ENCODE measurements at regions not wholly inside any gene's neighbourhood (a gene's known extent, or its start where the extent isn't known, plus 50 kb on each side); places are given as distances from the start of the nearest gene placed in this dataset.
A peak's percentile ranks its signal among the peaks of the same experiment; 100 is the strongest.

DNA sequence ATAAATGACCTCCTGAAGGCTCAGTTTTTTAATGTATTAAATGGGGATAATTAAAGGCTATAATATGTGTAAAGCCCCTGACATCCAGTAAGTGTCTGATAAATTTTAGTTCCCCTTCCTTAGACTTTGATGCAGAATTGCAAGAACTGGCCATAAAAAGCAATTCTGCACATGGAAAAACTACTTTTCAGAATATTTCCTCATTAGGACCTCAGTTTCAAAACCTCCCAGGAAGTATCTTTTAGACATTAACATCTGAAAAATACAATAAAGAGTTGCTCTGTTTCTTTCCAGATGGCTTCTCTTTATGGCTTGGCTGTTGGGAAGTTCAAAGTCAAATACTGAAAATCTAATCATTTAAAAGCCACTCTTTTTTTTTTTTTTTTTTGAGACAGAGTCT lies 106.3 kb upstream of the ZNF217 start:
- H3K9me3 ChIP-seq (ENCODE audit: control insufficient read depth in 2 of 2, low read length in 2 of 2), result no peaks in the 10 kb centered on the region
- H3K4me3 ChIP-seq (ENCODE audit: low read length in 2 of 2), result no peak overlapping the region
- H3K27me3 ChIP-seq (ENCODE audit: control insufficient read depth in 2 of 2, insufficient read depth in 2 of 2, low read length in 2 of 2), result no peaks in the 10 kb centered on the region
- H3K27ac ChIP-seq (ENCODE audit: low read depth in 2 of 2, low read length in 2 of 2), result no peak overlapping the region
- H3K36me3 ChIP-seq (ENCODE audit: control insufficient read depth in 2 of 2, insufficient read depth in 2 of 2, low read length in 2 of 2), result no peaks in the 10 kb centered on the region
- no peak overlapping the region for H3K9ac ChIP-seq (ENCODE audit: low read depth in 1 of 2, low read length in 2 of 2)
- H3K4me1 ChIP-seq (ENCODE audit: control insufficient read depth in 2 of 2, insufficient read depth in 2 of 2, low read length in 2 of 2), result peaks cover 0 to 6% of the 10 kb centered on the region in 2 donors

DNA sequence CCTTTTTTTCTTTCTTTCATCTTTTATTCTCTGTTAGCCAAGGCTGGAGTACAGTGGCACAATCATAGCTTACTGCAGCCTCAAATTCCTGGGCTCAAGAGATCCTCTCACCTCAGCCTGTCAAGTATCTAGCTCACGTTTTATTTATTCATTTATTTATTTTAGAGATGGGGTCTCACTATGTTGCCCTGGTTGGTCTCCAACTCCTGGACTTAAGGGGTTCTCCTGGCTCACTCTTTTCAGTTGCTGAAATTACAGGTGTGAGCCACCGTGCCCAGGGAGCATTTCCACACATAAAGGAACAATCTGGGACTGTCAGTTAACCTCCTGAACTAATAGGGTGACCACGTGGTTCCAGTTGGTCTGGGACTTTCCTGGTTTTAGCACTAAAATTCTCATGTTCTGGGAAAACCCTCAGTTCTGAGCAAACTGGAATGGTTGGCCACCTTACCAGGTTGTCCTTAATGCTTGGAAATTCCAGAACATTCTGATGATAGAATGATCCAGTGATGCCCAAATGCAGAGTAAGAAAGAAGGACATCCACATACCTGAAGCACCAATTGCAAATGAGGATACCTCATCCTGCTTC lies 105.5 kb upstream of the ZNF217 start:
- Histone ChIP-seq H3K27me3 (ENCODE audit: control insufficient read depth in 2 of 2, insufficient read depth in 2 of 2, low read length in 2 of 2) (no peaks in the 10 kb centered on the region), H3K9me3 (ENCODE audit: control insufficient read depth in 2 of 2, low read length in 2 of 2) (no peaks in the 10 kb centered on the region), H3K4me3 (ENCODE audit: low read length in 2 of 2) (no peak overlapping the region), H3K4me1 (ENCODE audit: control insufficient read depth in 2 of 2, insufficient read depth in 2 of 2, low read length in 2 of 2) (peaks cover 0 to 6% of the 10 kb centered on the region in 2 donors), H3K9ac (ENCODE audit: low read depth in 1 of 2, low read length in 2 of 2) (no peak overlapping the region), H3K27ac (ENCODE audit: low read depth in 2 of 2, low read length in 2 of 2) (no peak overlapping the region), H3K36me3 (ENCODE audit: control insufficient read depth in 2 of 2, insufficient read depth in 2 of 2, low read length in 2 of 2) (no peaks in the 10 kb centered on the region)

GRCh38 chr20:53698371-53698978 lies 104.8 kb upstream of the ZNF217 start:
- Histone ChIP-seq H3K4me1 (ENCODE audit: control insufficient read depth in 2 of 2, insufficient read depth in 2 of 2, low read length in 2 of 2) (peaks cover 0 to 6% of the 10 kb centered on the region in 2 donors), H3K9me3 (ENCODE audit: control insufficient read depth in 2 of 2, low read length in 2 of 2) (no peaks in the 10 kb centered on the region), H3K27me3 (ENCODE audit: control insufficient read depth in 2 of 2, insufficient read depth in 2 of 2, low read length in 2 of 2) (no peaks in the 10 kb centered on the region), H3K27ac (ENCODE audit: low read depth in 2 of 2, low read length in 2 of 2) (peak overlapping the region in 1 of 2 donors; percentile 9), H3K4me3 (ENCODE audit: low read length in 2 of 2) (no peak overlapping the region), H3K36me3 (ENCODE audit: control insufficient read depth in 2 of 2, insufficient read depth in 2 of 2, low read length in 2 of 2) (no peaks in the 10 kb centered on the region), H3K9ac (ENCODE audit: low read depth in 1 of 2, low read length in 2 of 2) (no peak overlapping the region)

GRCh38 chr20:53695797-53696527 lies 102.3 kb upstream of the ZNF217 start:
- H3K27ac ChIP-seq (ENCODE audit: low read depth in 2 of 2, low read length in 2 of 2), result no peak overlapping the region
- no peak overlapping the region for H3K4me3 ChIP-seq (ENCODE audit: low read length in 2 of 2)
- H3K27me3 ChIP-seq (ENCODE audit: control insufficient read depth in 2 of 2, insufficient read depth in 2 of 2, low read length in 2 of 2), result no peaks in the 10 kb centered on the region
- no peaks in the 10 kb centered on the region for H3K9me3 ChIP-seq (ENCODE audit: control insufficient read depth in 2 of 2, low read length in 2 of 2)
- H3K36me3 ChIP-seq (ENCODE audit: control insufficient read depth in 2 of 2, insufficient read depth in 2 of 2, low read length in 2 of 2), result no peaks in the 10 kb centered on the region
- no peak overlapping the region for H3K9ac ChIP-seq (ENCODE audit: low read depth in 1 of 2, low read length in 2 of 2)
- peaks cover 4 to 6% of the 10 kb centered on the region in 2 donors for H3K4me1 ChIP-seq (ENCODE audit: control insufficient read depth in 2 of 2, insufficient read depth in 2 of 2, low read length in 2 of 2)

DNA sequence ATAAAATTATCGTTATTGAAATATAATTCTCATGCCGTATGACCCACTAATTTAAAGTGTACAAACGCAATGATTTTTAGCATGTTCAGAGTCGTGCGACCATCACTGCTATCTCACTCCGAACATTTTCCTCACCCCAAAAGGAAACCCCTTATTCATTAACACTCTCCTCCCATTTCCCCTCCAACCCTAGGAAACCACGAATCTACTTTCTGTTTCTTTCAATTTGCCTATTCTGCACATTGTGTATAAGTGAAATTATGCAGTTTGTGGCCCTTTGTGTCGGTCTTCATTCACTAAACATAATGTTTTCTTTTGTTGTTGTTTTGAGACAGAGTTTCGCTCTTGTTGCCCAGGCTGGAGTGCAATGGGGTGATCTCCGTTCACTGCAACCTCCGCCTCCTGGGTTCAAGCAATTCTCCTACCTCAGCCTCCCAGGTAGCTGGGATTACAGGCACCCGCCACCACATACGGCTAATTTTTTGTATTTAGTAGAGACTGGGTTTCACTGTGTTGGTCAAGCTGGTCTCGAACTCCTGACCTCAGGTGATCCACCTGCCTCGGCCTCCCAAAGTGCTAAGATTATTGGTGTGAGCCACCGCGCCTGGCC lies 99.7 kb upstream of the ZNF217 start:
- H3K4me3 ChIP-seq (ENCODE audit: low read length in 2 of 2), result no peak overlapping the region
- no peaks in the 10 kb centered on the region for H3K9me3 ChIP-seq (ENCODE audit: control insufficient read depth in 2 of 2, low read length in 2 of 2)
- H3K36me3 ChIP-seq (ENCODE audit: control insufficient read depth in 2 of 2, insufficient read depth in 2 of 2, low read length in 2 of 2), result no peaks in the 10 kb centered on the region
- no peak overlapping the region for H3K9ac ChIP-seq (ENCODE audit: low read depth in 1 of 2, low read length in 2 of 2)
- no peaks in the 10 kb centered on the region for H3K27me3 ChIP-seq (ENCODE audit: control insufficient read depth in 2 of 2, insufficient read depth in 2 of 2, low read length in 2 of 2)
- H3K4me1 ChIP-seq (ENCODE audit: control insufficient read depth in 2 of 2, insufficient read depth in 2 of 2, low read length in 2 of 2), result peaks cover 0 to 4% of the 10 kb centered on the region in 2 donors
- no peak overlapping the region for H3K27ac ChIP-seq (ENCODE audit: low read depth in 2 of 2, low read length in 2 of 2)

- no peaks in the 10 kb centered on the region for H3K27me3 ChIP-seq (ENCODE audit: control insufficient read depth in 2 of 2, insufficient read depth in 2 of 2, low read length in 2 of 2)
These were observed 98.9 kb upstream of the ZNF217 start for GRCh38 chr20:53692465-53693067.

GRCh38 chr20:53691811-53692192 lies 98.2 kb upstream of the ZNF217 start:
- H3K9ac ChIP-seq (ENCODE audit: low read depth in 1 of 2, low read length in 2 of 2), result no peak overlapping the region
- no peaks in the 10 kb centered on the region for H3K27me3 ChIP-seq (ENCODE audit: control insufficient read depth in 2 of 2, insufficient read depth in 2 of 2, low read length in 2 of 2)
- no peaks in the 10 kb centered on the region for H3K36me3 ChIP-seq (ENCODE audit: control insufficient read depth in 2 of 2, insufficient read depth in 2 of 2, low read length in 2 of 2)
- no peaks in the 10 kb centered on the region for H3K9me3 ChIP-seq (ENCODE audit: control insufficient read depth in 2 of 2, low read length in 2 of 2)
- no peak overlapping the region for H3K27ac ChIP-seq (ENCODE audit: low read depth in 2 of 2, low read length in 2 of 2)
- H3K4me3 ChIP-seq (ENCODE audit: low read length in 2 of 2), result no peak overlapping the region
- peaks cover 0 to 4% of the 10 kb centered on the region in 2 donors for H3K4me1 ChIP-seq (ENCODE audit: control insufficient read depth in 2 of 2, insufficient read depth in 2 of 2, low read length in 2 of 2)

More at GRCh38 chr20:53692465-53693067, 98.9 kb upstream of the ZNF217 start:
- Histone ChIP-seq H3K9me3 (ENCODE audit: control insufficient read depth in 2 of 2, low read length in 2 of 2) (no peaks in the 10 kb centered on the region), H3K36me3 (ENCODE audit: control insufficient read depth in 2 of 2, insufficient read depth in 2 of 2, low read length in 2 of 2) (no peaks in the 10 kb centered on the region), H3K4me3 (ENCODE audit: low read length in 2 of 2) (no peak overlapping the region), H3K27ac (ENCODE audit: low read depth in 2 of 2, low read length in 2 of 2) (no peak overlapping the region), H3K4me1 (ENCODE audit: control insufficient read depth in 2 of 2, insufficient read depth in 2 of 2, low read length in 2 of 2) (peaks cover 0 to 4% of the 10 kb centered on the region in 2 donors), H3K9ac (ENCODE audit: low read depth in 1 of 2, low read length in 2 of 2) (no peak overlapping the region)

- Histone ChIP-seq H3K27ac (ENCODE audit: low read depth in 2 of 2, low read length in 2 of 2) (no peak overlapping the region), H3K4me3 (ENCODE audit: low read length in 2 of 2) (no peak overlapping the region), H3K4me1 (ENCODE audit: control insufficient read depth in 2 of 2, insufficient read depth in 2 of 2, low read length in 2 of 2) (peaks cover 0 to 4% of the 10 kb centered on the region in 2 donors), H3K9ac (ENCODE audit: low read depth in 1 of 2, low read length in 2 of 2) (no peak overlapping the region), H3K9me3 (ENCODE audit: control insufficient read depth in 2 of 2, low read length in 2 of 2) (no peaks in the 10 kb centered on the region), H3K36me3 (ENCODE audit: control insufficient read depth in 2 of 2, insufficient read depth in 2 of 2, low read length in 2 of 2) (no peaks in the 10 kb centered on the region), H3K27me3 (ENCODE audit: control insufficient read depth in 2 of 2, insufficient read depth in 2 of 2, low read length in 2 of 2) (no peaks in the 10 kb centered on the region)
These were observed 97.6 kb upstream of the ZNF217 start for GRCh38 chr20:53691060-53691810.

DNA sequence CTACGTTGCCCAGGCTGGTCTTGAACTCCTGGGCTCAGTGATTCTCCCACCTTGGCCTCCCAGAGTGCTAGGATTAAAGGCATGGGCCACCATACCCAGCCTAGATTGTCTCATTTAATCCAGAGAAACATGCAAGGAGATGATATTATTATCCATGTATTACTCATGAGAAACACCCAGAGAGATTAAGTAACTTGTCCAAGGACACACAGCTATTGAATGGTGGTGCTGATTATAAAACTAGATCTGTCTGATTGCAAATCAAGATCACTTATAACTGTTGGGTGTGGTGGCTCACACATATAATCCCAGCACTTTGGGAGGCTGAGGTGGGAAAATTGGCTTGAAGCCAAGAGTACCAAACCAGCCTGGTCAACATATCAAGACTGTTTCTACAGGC lies 94.4 kb upstream of the ZNF217 start:
- no peaks in the 10 kb centered on the region for H3K27me3 ChIP-seq (ENCODE audit: control insufficient read depth in 2 of 2, insufficient read depth in 2 of 2, low read length in 2 of 2)
- no peak overlapping the region for H3K27ac ChIP-seq (ENCODE audit: low read depth in 2 of 2, low read length in 2 of 2)
- no peaks in the 10 kb centered on the region for H3K36me3 ChIP-seq (ENCODE audit: control insufficient read depth in 2 of 2, insufficient read depth in 2 of 2, low read length in 2 of 2)
- H3K4me3 ChIP-seq (ENCODE audit: low read length in 2 of 2), result no peak overlapping the region
- H3K9me3 ChIP-seq (ENCODE audit: control insufficient read depth in 2 of 2, low read length in 2 of 2), result no peaks in the 10 kb centered on the region
- H3K9ac ChIP-seq (ENCODE audit: low read depth in 1 of 2, low read length in 2 of 2), result no peak overlapping the region
- H3K4me1 ChIP-seq (ENCODE audit: control insufficient read depth in 2 of 2, insufficient read depth in 2 of 2, low read length in 2 of 2), result peaks cover 0 to 4% of the 10 kb centered on the region in 2 donors
